Suprapubic skin (tissue), 4 donors: ENCODE measurements at regions not wholly inside any gene's neighbourhood (a gene's known extent, or its start where the extent isn't known, plus 50 kb on each side); places are given as distances from the start of the nearest gene placed in this dataset.

Experiments used
- CTCF ChIP-seq, 2 donors: fragments of 200-600 bp in 1 of 2; fragments of 450-650 bp in 1 of 2; sonication (generic) in 1 of 2; IDR thresholded peaks; one replicate each; pipeline ENCODE4 v1.5.1; 2016 to 2019; ENCODE audit warnings: antibody characterized with exemption in 2 of 2, mild to moderate bottlenecking in 1 of 2, moderate library complexity in 1 of 2
- POLR2A ChIP-seq, 2 donors: fragments of 450-650 bp; IDR thresholded peaks; one replicate each; pipeline ENCODE4 v1.6.1; 2017; ENCODE audit warnings: antibody characterized with exemption in 2 of 2, mild to moderate bottlenecking in 2 of 2, moderate library complexity in 2 of 2
- POLR2AphosphoS5 ChIP-seq, 3 donors: sonication (generic); formaldehyde crosslinking; IDR thresholded peaks; one replicate each; pipeline ENCODE4 v1.6.1; 2017; ENCODE audit warnings: antibody characterized with exemption in 3 of 3

GRCh38 chr9:119020284-119020683 is 349.0 kb downstream of the BRINP1 start:
- TF ChIP-seq POLR2AphosphoS5 (IDR thresholded peaks at IDR 0.05) (no peak), CTCF (IDR thresholded peaks at IDR 0.05) (no peak), POLR2A (IDR thresholded peaks at IDR 0.05) (no peak)
